ENCODE measurements at regions not wholly inside any gene's neighbourhood (a gene's known extent, or its start where the extent isn't known, plus 50 kb on each side); places are given as distances from the start of the nearest gene placed in this dataset.

- Histone ChIP-seq H2BK120ac (ENCODE audit: low read depth, low read length, poor library complexity, severe bottlenecking) (no peak overlapping the region), H3K23ac (ENCODE audit: insufficient read length, low read depth, low read length) (no peak overlapping the region), H2BK15ac (ENCODE audit: low read depth, low read length) (no peak overlapping the region), H2BK20ac (ENCODE audit: low read depth, low read length, poor library complexity, severe bottlenecking) (no peak overlapping the region), H3K4me1 (ENCODE audit: insufficient read depth, low read length) (no peaks in the 10 kb centered on the region), H3K23me2 (ENCODE audit: insufficient read length, low read depth, low read length, poor library complexity, severe bottlenecking) (no peaks in the 10 kb centered on the region), H3K4me2 (ENCODE audit: insufficient read depth, insufficient read length, low read length) (no peak overlapping the region), H4K20me1 (ENCODE audit: control insufficient read depth, insufficient read depth, insufficient read length) (no peaks in the 10 kb centered on the region), H3K9ac (ENCODE audit: extremely low read depth, insufficient read length, low read length) (no peak overlapping the region), H3K27me3 (ENCODE audit: insufficient read depth, low read length) (no peaks in the 10 kb centered on the region; the same call in 1 of the 2 replicates), H3K4ac (ENCODE audit: low read depth, low read length) (no peak overlapping the region), H3K79me1 (ENCODE audit: insufficient read depth, low read depth, low read length, poor library complexity, severe bottlenecking) (no peaks in the 10 kb centered on the region), H3K18ac (ENCODE audit: insufficient read length, low read depth, low read length) (no peak overlapping the region), H3K14ac (ENCODE audit: insufficient read depth, low read length) (no peak overlapping the region), H3K9me3 (ENCODE audit: control insufficient read depth, low read depth, low read length) (no peaks in the 10 kb centered on the region), H3K27ac (ENCODE audit: insufficient read length, low read depth, low read length) (no peak overlapping the region), H3T11ph (ENCODE audit: low read length) (no peak overlapping the region), H2BK5ac (ENCODE audit: insufficient read length, low read length) (no peak overlapping the region), H3K56ac (ENCODE audit: insufficient read length, low read depth, low read length) (no peak overlapping the region), H4K8ac (replicated peaks; ENCODE audit: insufficient read length, low read depth, low read length) (no peak overlapping the region), H4K91ac (ENCODE audit: insufficient read length, low read depth, low read length) (no peak overlapping the region), H2AFZ (ENCODE audit: low read length) (no peak overlapping the region), H4K5ac (ENCODE audit: insufficient read length, low read depth, low read length) (no peak overlapping the region), H2AK5ac (ENCODE audit: insufficient read length, low read length) (no peak overlapping the region), H2BK12ac (ENCODE audit: insufficient read length, low read depth, low read length) (no peak overlapping the region), H3K79me2 (ENCODE audit: insufficient read depth, low read length) (no peaks in the 10 kb centered on the region)
- no peak for TF ChIP-seq CTCF (conservative IDR thresholded peaks at IDR 0.05)
- H3K4me1 Mint-ChIP-seq: no peaks in the 10 kb centered on the region
- no peak for DNase-seq
- WGBS (ENCODE audit: extremely low coverage, insufficient read length, low lambda C conversion rate): no CpG with 5 or more reads among the region's 2 CpGs
- no peaks in the 10 kb centered on the region for H3K27me3 Mint-ChIP-seq (ENCODE audit: low read depth)
- no peak overlapping the region for H3K27ac Mint-ChIP-seq
- H3K4me3 Mint-ChIP-seq: no peak overlapping the region
- no peaks in the 10 kb centered on the region for H3K36me3 Mint-ChIP-seq (ENCODE audit: insufficient read depth in 1 of 3, low read depth in 3 of 3)
- H3K9me3 Mint-ChIP-seq: no peaks in the 10 kb centered on the region
These were observed 507.2 kb downstream of the NFIB start for GRCh38 chr9:13806714-13807113.
